DOHH2 (cell line): ENCODE measurements at regions not wholly inside any gene's neighbourhood (a gene's known extent, or its start where the extent isn't known, plus 50 kb on each side); places are given as distances from the start of the nearest gene placed in this dataset.

ENCODE experiments used
- CTCF ChIP-seq: fragments of 200-600 bp; sonication (generic); IDR thresholded peaks from one replicate; pipeline ENCODE4 v1.5.1; 2014; ENCODE audit warnings: antibody characterized with exemption, mild to moderate bottlenecking, low read depth, low read length; ENCODE audit not compliant: poor library complexity, severe bottlenecking
- EZH2phosphoT487 ChIP-seq: fragments of 200-600 bp; sonication (generic); IDR thresholded peaks from 2 replicates; pipeline ENCODE4 v1.6.1; 2017; ENCODE audit warnings: borderline replicate concordance, mild to moderate bottlenecking, antibody characterized with exemption, low read length, moderate library complexity, mixed read lengths

DNA sequence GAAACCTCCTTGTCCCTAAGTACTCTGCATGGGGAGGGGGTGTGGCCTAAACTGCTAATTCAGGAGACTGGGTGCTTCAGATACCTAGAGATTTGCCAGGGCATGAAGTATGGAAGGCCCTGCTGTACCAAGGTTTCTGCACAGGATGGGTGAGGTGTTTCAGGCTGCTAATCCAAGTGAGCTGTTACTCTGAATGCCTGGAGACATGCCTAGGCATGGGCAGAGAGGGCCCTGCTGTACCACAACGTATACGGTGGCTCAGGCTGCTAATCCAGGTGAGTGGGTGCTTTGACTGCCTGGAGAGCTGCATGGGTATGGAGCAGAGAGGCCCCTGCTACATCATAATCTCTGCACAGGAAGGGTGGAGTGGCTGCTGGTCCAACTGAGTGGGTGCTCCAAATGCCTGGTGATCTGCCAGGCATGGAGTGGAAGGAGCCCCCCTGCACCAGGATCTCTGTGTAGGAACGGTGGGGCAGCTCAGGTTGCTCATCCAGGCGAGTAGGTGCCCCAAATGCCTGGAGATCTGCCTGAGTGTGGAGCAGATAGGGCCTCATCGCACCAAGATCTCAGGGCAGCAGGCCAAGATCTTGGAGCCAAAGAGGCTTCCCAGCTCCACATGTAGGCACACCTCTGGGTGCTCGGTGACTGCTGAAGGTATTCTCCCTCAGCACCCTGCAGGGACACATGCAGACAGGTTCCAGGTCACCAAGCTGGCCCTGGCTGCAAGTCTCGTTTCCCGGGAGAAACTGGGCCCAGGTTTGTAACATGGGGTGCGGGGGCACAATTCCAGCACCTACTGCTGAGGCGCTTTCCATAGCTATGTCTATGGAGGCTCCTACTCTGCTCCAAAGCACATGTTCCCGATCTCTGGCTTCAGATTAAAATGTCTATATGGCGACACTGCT, 252.5 kb upstream of the PLXNA2 start:
- no peak for TF ChIP-seq CTCF
- no peak for TF ChIP-seq EZH2phosphoT487
